ENCODE measurements at regions not wholly inside any gene's neighbourhood (a gene's known extent, or its start where the extent isn't known, plus 50 kb on each side); places are given as distances from the start of the nearest gene placed in this dataset.

- TF ChIP-seq EZH2phosphoT487 (IDR thresholded peaks at IDR 0.05; ENCODE audit: low read depth), result no peak
- TF ChIP-seq CTCF (IDR thresholded peaks at IDR 0.05; ENCODE audit: low read depth, low read length), result no peak
- Histone ChIP-seq H3K9ac (ENCODE audit: low read length) (no peak overlapping the region), H3K4me3 (ENCODE audit: low read length) (no peak overlapping the region), H4K20me1 (ENCODE audit: insufficient read depth, low read length) (no peaks in the 10 kb centered on the region), H3K27me3 (ENCODE audit: low read depth, low read length) (no peaks in the 10 kb centered on the region), H3K9me3 (ENCODE audit: insufficient read depth, low read length) (no peaks in the 10 kb centered on the region), H3K4me1 (ENCODE audit: low read length) (no peaks in the 10 kb centered on the region), H3K4me2 (ENCODE audit: low read length) (no peak overlapping the region), H3K27ac (ENCODE audit: low read length) (no peak overlapping the region), H3K36me3 (replicated peaks; ENCODE audit: low read depth, low read length) (no peaks in the 10 kb centered on the region), H3K79me2 (ENCODE audit: low read length) (no peaks in the 10 kb centered on the region), H2AFZ (ENCODE audit: low read depth, low read length) (no peak overlapping the region)
Observed at GRCh38 chr5:104987074-104987473, 1424.5 kb upstream of the NUDT12 start.

- no peak overlapping the region for H3K27ac ChIP-seq (ENCODE audit: low read length)
- no peaks in the 10 kb centered on the region for H3K4me1 ChIP-seq (ENCODE audit: low read length)
- no peak overlapping the region for H2AFZ ChIP-seq (ENCODE audit: low read depth, low read length)
- H3K36me3 ChIP-seq (replicated peaks; ENCODE audit: low read depth, low read length), result no peaks in the 10 kb centered on the region
- TF ChIP-seq EZH2phosphoT487 (IDR thresholded peaks at IDR 0.05; ENCODE audit: low read depth) (no peak), CTCF (IDR thresholded peaks at IDR 0.05; ENCODE audit: low read depth, low read length) (no peak)
- no peak overlapping the region for H3K4me3 ChIP-seq (ENCODE audit: low read length)
- no peak overlapping the region for H3K9ac ChIP-seq (ENCODE audit: low read length)
- H4K20me1 ChIP-seq (ENCODE audit: insufficient read depth, low read length), result no peaks in the 10 kb centered on the region
- H3K9me3 ChIP-seq (ENCODE audit: insufficient read depth, low read length), result no peaks in the 10 kb centered on the region
- no peaks in the 10 kb centered on the region for H3K27me3 ChIP-seq (ENCODE audit: low read depth, low read length)
- no peaks in the 10 kb centered on the region for H3K79me2 ChIP-seq (ENCODE audit: low read length)
- H3K4me2 ChIP-seq (ENCODE audit: low read length), result no peak overlapping the region
Observed at GRCh38 chr5:104977529-104977928, 1414.9 kb upstream of the NUDT12 start.

DNA sequence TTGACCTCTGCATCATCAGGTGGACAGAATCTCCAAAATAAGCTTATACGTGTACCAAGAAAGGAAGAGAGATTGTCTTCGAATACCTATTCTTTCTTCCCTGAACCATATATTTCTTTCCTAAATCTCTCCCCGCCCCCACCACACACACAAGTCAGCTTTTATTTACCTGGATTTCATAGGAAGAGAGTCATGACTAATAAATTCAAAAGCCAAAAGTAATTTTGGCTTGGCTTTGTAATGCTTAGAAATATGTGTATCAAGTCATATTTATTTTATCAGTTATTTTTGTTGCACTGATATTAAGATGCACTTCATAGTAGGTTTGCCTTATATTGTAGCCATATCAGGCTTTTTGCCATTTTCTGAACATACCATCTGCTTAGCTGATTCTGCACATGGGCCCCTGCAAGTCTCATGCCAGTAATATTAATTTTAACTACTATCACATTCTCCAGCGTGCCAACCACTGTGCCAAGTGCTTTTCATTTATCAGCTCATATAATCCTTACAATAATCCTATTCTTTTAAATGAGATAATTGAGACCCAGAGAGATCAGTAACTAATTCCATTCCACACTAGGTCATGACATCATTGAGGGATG, 1405.3 kb upstream of the NUDT12 start:
- Histone ChIP-seq H3K4me2 (ENCODE audit: low read length) (no peak overlapping the region), H2AFZ (ENCODE audit: low read depth, low read length) (no peak overlapping the region), H3K4me3 (ENCODE audit: low read length) (no peak overlapping the region), H3K27me3 (ENCODE audit: low read depth, low read length) (no peaks in the 10 kb centered on the region), H3K9me3 (ENCODE audit: insufficient read depth, low read length) (no peaks in the 10 kb centered on the region), H4K20me1 (ENCODE audit: insufficient read depth, low read length) (no peaks in the 10 kb centered on the region), H3K4me1 (ENCODE audit: low read length) (no peaks in the 10 kb centered on the region), H3K79me2 (ENCODE audit: low read length) (no peaks in the 10 kb centered on the region), H3K9ac (ENCODE audit: low read length) (no peak overlapping the region), H3K36me3 (replicated peaks; ENCODE audit: low read depth, low read length) (no peaks in the 10 kb centered on the region), H3K27ac (ENCODE audit: low read length) (no peak overlapping the region)
- TF ChIP-seq CTCF (IDR thresholded peaks at IDR 0.05; ENCODE audit: low read depth, low read length) (no peak), EZH2phosphoT487 (IDR thresholded peaks at IDR 0.05; ENCODE audit: low read depth) (no peak)

- no peak overlapping the region for H3K27ac ChIP-seq (ENCODE audit: low read length)
- H3K4me2 ChIP-seq (ENCODE audit: low read length), result no peak overlapping the region
- H4K20me1 ChIP-seq (ENCODE audit: insufficient read depth, low read length), result no peaks in the 10 kb centered on the region
- no peaks in the 10 kb centered on the region for H3K9me3 ChIP-seq (ENCODE audit: insufficient read depth, low read length)
- H2AFZ ChIP-seq (ENCODE audit: low read depth, low read length), result no peak overlapping the region
- no peak for TF ChIP-seq CTCF (IDR thresholded peaks at IDR 0.05; ENCODE audit: low read depth, low read length)
- no peak for TF ChIP-seq EZH2phosphoT487 (IDR thresholded peaks at IDR 0.05; ENCODE audit: low read depth)
- H3K27me3 ChIP-seq (ENCODE audit: low read depth, low read length), result no peaks in the 10 kb centered on the region
- H3K9ac ChIP-seq (ENCODE audit: low read length), result no peak overlapping the region
- no peaks in the 10 kb centered on the region for H3K79me2 ChIP-seq (ENCODE audit: low read length)
- no peaks in the 10 kb centered on the region for H3K4me1 ChIP-seq (ENCODE audit: low read length)
- no peak overlapping the region for H3K4me3 ChIP-seq (ENCODE audit: low read length)
- no peaks in the 10 kb centered on the region for H3K36me3 ChIP-seq (replicated peaks; ENCODE audit: low read depth, low read length)
Observed at GRCh38 chr5:104965006-104965405, 1402.4 kb upstream of the NUDT12 start.
